ENCODE measurements at regions not wholly inside any gene's neighbourhood (a gene's known extent, or its start where the extent isn't known, plus 50 kb on each side); places are given as distances from the start of the nearest gene placed in this dataset.

DNA sequence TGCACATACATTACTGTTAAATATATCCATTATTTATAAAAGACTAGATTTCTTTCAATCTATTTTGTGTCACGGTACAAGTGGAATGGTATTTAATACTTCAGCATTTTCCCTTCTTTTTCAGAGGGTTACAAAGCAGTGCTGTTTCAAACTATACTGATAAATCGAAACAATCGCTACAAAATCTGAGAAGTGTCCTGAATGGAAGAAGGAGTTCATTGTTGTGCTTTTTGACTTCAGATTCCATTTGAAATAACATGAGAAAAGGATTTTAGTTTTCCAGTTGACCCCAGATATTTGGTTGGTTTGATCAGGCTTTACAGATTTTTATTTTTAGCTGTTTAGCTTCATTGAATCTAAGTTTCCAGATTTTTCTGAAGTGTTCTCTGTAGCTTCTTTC lies 292.1 kb upstream of the ANKRD50 start:
- Histone ChIP-seq H2AFZ (ENCODE audit: low read depth, low read length) (no peak overlapping the region), H3K4me1 (ENCODE audit: low read length) (no peaks in the 10 kb centered on the region), H3K9ac (ENCODE audit: low read length) (no peak overlapping the region), H3K36me3 (replicated peaks; ENCODE audit: low read depth, low read length) (no peaks in the 10 kb centered on the region), H3K27me3 (ENCODE audit: low read depth, low read length) (no peaks in the 10 kb centered on the region), H3K27ac (ENCODE audit: low read length) (no peak overlapping the region), H3K9me3 (ENCODE audit: insufficient read depth, low read length) (no peaks in the 10 kb centered on the region; the same call in 1 of the 2 replicates), H3K4me2 (ENCODE audit: low read length) (no peak overlapping the region), H3K4me3 (ENCODE audit: low read length) (no peak overlapping the region), H3K79me2 (ENCODE audit: low read length) (no peaks in the 10 kb centered on the region), H4K20me1 (ENCODE audit: insufficient read depth, low read length) (no peaks in the 10 kb centered on the region)
- TF ChIP-seq EZH2phosphoT487 (IDR thresholded peaks at IDR 0.05; ENCODE audit: low read depth), result no peak
- TF ChIP-seq, protein P1, sequence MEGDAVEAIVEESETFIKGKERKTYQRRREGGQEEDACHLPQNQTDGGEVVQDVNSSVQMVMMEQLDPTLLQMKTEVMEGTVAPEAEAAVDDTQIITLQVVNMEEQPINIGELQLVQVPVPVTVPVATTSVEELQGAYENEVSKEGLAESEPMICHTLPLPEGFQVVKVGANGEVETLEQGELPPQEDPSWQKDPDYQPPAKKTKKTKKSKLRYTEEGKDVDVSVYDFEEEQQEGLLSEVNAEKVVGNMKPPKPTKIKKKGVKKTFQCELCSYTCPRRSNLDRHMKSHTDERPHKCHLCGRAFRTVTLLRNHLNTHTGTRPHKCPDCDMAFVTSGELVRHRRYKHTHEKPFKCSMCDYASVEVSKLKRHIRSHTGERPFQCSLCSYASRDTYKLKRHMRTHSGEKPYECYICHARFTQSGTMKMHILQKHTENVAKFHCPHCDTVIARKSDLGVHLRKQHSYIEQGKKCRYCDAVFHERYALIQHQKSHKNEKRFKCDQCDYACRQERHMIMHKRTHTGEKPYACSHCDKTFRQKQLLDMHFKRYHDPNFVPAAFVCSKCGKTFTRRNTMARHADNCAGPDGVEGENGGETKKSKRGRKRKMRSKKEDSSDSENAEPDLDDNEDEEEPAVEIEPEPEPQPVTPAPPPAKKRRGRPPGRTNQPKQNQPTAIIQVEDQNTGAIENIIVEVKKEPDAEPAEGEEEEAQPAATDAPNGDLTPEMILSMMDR (IDR thresholded peaks at IDR 0.05; ENCODE audit: low read depth, low read length), result no peak

DNA sequence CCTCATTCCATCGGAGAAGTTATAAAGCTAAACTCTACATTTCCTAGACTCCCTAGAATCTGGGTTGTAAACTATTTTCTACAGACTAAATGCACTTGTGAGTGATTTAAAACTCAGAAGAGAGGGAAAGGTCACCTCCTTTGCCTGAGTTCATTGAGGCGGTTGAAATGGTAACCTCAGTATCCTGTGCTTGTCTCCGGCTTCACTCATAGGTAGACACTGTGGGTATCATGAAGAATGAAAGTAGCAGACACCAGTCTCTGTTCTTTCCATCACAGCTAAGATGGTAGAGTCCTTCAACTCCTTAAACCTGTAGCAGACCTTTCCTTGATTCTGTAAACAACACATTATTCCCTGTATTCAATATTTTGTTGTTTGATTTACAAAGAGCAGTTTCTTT lies 291.3 kb upstream of the ANKRD50 start:
- Histone ChIP-seq H3K4me3 (ENCODE audit: low read length) (no peak overlapping the region), H3K4me1 (ENCODE audit: low read length) (no peaks in the 10 kb centered on the region), H3K27ac (ENCODE audit: low read length) (no peak overlapping the region), H4K20me1 (ENCODE audit: insufficient read depth, low read length) (no peaks in the 10 kb centered on the region), H3K4me2 (ENCODE audit: low read length) (no peak overlapping the region), H3K9ac (ENCODE audit: low read length) (no peak overlapping the region), H3K9me3 (ENCODE audit: insufficient read depth, low read length) (no peaks in the 10 kb centered on the region; the same call in 1 of the 2 replicates), H3K27me3 (ENCODE audit: low read depth, low read length) (no peaks in the 10 kb centered on the region), H3K36me3 (replicated peaks; ENCODE audit: low read depth, low read length) (no peaks in the 10 kb centered on the region), H3K79me2 (ENCODE audit: low read length) (no peaks in the 10 kb centered on the region), H2AFZ (ENCODE audit: low read depth, low read length) (no peak overlapping the region)
- no peak for TF ChIP-seq EZH2phosphoT487 (IDR thresholded peaks at IDR 0.05; ENCODE audit: low read depth)
- TF ChIP-seq, protein P1 (IDR thresholded peaks at IDR 0.05; ENCODE audit: low read depth, low read length), result no peak

DNA sequence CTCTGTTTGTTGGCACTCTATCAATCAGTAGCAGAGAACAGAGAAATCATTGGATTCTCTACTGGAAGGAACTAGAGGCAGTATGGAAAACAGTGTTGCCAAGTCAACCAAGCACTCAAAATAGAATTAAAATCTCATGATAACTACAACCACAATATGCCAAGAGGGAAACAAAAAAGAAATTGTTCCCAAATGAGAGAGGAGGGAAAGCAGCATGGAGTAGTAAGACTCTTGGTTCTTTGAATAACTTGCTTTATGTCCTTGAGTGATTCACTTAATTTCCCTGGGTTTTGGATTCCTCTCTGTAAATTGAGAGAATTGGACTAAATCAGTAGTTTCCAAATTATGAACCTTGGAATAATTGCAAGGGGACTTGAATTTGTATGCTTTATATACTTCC lies 285.5 kb upstream of the ANKRD50 start:
- no peaks in the 10 kb centered on the region for H3K9me3 ChIP-seq (ENCODE audit: insufficient read depth, low read length)
- no peaks in the 10 kb centered on the region for H4K20me1 ChIP-seq (ENCODE audit: insufficient read depth, low read length)
- H3K79me2 ChIP-seq (ENCODE audit: low read length), result no peaks in the 10 kb centered on the region
- no peak for TF ChIP-seq EZH2phosphoT487 (IDR thresholded peaks at IDR 0.05; ENCODE audit: low read depth)
- TF ChIP-seq, protein P1 (IDR thresholded peaks at IDR 0.05; ENCODE audit: low read depth, low read length), result no peak
- no peaks in the 10 kb centered on the region for H3K4me1 ChIP-seq (ENCODE audit: low read length)
- no peaks in the 10 kb centered on the region for H3K27me3 ChIP-seq (ENCODE audit: low read depth, low read length)
- no peaks in the 10 kb centered on the region for H3K36me3 ChIP-seq (replicated peaks; ENCODE audit: low read depth, low read length)
- H2AFZ ChIP-seq (ENCODE audit: low read depth, low read length), result no peak overlapping the region
- no peak overlapping the region for H3K9ac ChIP-seq (ENCODE audit: low read length)
- H3K4me3 ChIP-seq (ENCODE audit: low read length), result no peak overlapping the region
- H3K27ac ChIP-seq (ENCODE audit: low read length), result no peak overlapping the region
- no peak overlapping the region for H3K4me2 ChIP-seq (ENCODE audit: low read length)

DNA sequence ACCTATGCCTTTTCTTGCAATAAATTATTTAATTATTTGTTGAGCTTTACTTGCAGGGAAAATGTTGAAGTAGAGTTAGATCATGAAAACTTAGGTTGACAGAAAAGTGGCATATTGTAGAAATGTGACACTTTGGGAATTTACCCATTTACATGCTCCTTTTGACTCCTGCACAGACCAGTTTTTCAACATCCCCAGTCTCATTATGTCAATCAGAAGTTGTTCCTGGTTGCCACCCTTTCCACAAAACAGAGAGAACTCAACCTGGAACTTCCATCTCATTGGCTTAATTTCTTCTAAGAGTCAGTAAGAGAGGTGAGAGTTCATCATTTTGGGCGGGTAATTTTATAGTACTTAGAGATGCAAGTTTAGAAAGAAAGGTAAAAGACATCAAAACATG lies 284.6 kb upstream of the ANKRD50 start:
- H2AFZ ChIP-seq (ENCODE audit: low read depth, low read length), result no peak overlapping the region
- no peaks in the 10 kb centered on the region for H4K20me1 ChIP-seq (ENCODE audit: insufficient read depth, low read length)
- H3K36me3 ChIP-seq (replicated peaks; ENCODE audit: low read depth, low read length), result no peaks in the 10 kb centered on the region
- H3K27me3 ChIP-seq (ENCODE audit: low read depth, low read length), result no peaks in the 10 kb centered on the region
- H3K27ac ChIP-seq (ENCODE audit: low read length), result no peak overlapping the region
- no peak overlapping the region for H3K4me2 ChIP-seq (ENCODE audit: low read length)
- no peaks in the 10 kb centered on the region for H3K9me3 ChIP-seq (ENCODE audit: insufficient read depth, low read length)
- H3K9ac ChIP-seq (ENCODE audit: low read length), result no peak overlapping the region
- H3K4me1 ChIP-seq (ENCODE audit: low read length), result no peaks in the 10 kb centered on the region
- TF ChIP-seq, protein P1 (IDR thresholded peaks at IDR 0.05; ENCODE audit: low read depth, low read length), result no peak
- no peak for TF ChIP-seq EZH2phosphoT487 (IDR thresholded peaks at IDR 0.05; ENCODE audit: low read depth)
- no peaks in the 10 kb centered on the region for H3K79me2 ChIP-seq (ENCODE audit: low read length)
- no peak overlapping the region for H3K4me3 ChIP-seq (ENCODE audit: low read length)

Measured in OCI-LY3 (cell line).